Fibroblast of lung (primary cell): ENCODE measurements at regions not wholly inside any gene's neighbourhood (a gene's known extent, or its start where the extent isn't known, plus 50 kb on each side); places are given as distances from the start of the nearest gene placed in this dataset.

Source experiments
- EZH2 ChIP-seq: IDR thresholded peaks from 2 replicates; pipeline ENCODE4 v1.5.1; 2012; ENCODE audit warnings: low read length, control low read depth, mild to moderate bottlenecking; ENCODE audit errors: missing control alignments
- TF ChIP-seq, protein P1 (sequence below), 2 donors: IDR thresholded peaks in 1 of 2; conservative IDR thresholded peaks in 1 of 2; 1 replicate in 1 of 2; 2 replicates in 1 of 2; pipeline ENCODE4 v1.5.1; 2011 to 2012; ENCODE audit warnings: low read length in 2 of 2, control low read depth in 1 of 2, inconsistent platforms in 1 of 2, low read depth in 1 of 2, mild to moderate bottlenecking in 1 of 2

DNA sequence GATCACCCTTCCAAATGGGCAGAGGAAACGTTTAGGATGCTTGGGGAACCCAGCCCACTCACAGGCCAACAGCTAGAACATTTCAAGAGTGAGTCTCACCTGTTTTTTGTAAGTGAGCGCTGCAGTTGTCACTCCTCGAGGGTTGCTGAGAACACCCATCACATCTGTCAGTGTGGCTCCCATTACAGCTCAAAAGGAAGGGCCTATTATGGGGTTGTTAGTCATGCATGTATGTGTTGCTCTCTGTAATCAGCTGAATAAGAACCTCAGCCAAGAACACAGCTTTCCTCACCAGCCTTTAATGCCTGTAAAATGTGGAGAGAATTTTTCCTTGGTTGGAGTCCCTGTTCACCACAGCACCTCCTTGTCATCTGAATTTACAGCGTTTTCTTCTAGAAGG is 196.3 kb upstream of the KLF4 start:
- TF ChIP-seq, protein P1, sequence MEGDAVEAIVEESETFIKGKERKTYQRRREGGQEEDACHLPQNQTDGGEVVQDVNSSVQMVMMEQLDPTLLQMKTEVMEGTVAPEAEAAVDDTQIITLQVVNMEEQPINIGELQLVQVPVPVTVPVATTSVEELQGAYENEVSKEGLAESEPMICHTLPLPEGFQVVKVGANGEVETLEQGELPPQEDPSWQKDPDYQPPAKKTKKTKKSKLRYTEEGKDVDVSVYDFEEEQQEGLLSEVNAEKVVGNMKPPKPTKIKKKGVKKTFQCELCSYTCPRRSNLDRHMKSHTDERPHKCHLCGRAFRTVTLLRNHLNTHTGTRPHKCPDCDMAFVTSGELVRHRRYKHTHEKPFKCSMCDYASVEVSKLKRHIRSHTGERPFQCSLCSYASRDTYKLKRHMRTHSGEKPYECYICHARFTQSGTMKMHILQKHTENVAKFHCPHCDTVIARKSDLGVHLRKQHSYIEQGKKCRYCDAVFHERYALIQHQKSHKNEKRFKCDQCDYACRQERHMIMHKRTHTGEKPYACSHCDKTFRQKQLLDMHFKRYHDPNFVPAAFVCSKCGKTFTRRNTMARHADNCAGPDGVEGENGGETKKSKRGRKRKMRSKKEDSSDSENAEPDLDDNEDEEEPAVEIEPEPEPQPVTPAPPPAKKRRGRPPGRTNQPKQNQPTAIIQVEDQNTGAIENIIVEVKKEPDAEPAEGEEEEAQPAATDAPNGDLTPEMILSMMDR (conservative IDR thresholded peaks at IDR 0.05 in 1 of 2, IDR thresholded peaks at IDR 0.05 in 1 of 2; ENCODE audit: low read depth in 1 of 2, low read length in 2 of 2): no peak
- no peak for TF ChIP-seq EZH2
